GM12873 (cell line): ENCODE measurements at regions not wholly inside any gene's neighbourhood (a gene's known extent, or its start where the extent isn't known, plus 50 kb on each side); places are given as distances from the start of the nearest gene placed in this dataset.

Experiments used
- CTCF ChIP-seq: IDR thresholded peaks from 2 replicates; pipeline ENCODE4 v1.5.1; 2012; ENCODE audit warnings: low read depth, mild to moderate bottlenecking, moderate library complexity, low read length, control low read depth; ENCODE audit not compliant: insufficient read depth; ENCODE audit errors: missing control alignments

GRCh38 chr20:55610756-55611155 is 394.6 kb downstream of the CBLN4 start:
- TF ChIP-seq CTCF, result no peak

DNA sequence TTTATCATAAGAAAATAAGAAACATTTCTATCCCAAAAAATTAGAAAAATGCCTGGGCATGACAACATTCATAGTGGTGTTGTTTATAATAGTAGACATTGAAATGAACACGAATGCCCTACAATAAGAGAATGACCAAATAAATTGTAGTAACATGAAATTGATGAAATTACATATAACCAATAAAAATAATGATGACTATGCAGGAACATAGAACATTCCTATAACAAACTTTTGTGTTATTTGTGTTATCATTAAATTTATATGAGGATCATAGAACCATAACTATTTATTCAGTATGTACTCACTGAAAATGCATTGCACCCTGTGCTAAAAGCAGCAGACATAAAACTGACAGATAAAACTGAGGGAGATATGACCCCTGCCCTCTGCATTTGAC is 399.7 kb downstream of the CBLN4 start:
- TF ChIP-seq CTCF, result no peak

GRCh38 chr20:55597526-55597925 is 407.8 kb downstream of the CBLN4 start:
- no peak for TF ChIP-seq CTCF

- TF ChIP-seq CTCF, result no peak
Measured at GRCh38 chr20:55596431-55596830, 408.9 kb downstream of the CBLN4 start.

DNA sequence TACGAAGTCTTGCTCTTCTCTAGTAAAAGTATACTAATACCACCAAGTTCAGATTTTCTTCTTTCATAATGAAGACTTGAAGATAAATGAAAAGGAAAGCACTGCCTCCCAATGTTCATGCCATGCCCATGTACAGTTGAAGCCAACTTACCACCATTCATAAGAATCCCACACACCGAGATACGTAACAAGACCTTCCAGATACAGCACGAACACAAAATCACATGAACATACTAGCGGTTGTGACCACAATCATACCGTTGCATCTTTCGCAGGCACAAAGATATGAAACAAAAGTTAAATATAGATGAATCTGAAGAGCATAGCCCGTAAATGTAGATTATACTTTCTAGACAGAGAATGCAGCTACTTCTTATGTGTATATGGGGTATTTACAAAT is 412.5 kb downstream of the CBLN4 start:
- no peak for TF ChIP-seq CTCF

GRCh38 chr20:55586610-55587009 is 418.7 kb downstream of the CBLN4 start:
- TF ChIP-seq CTCF, result no peak

DNA sequence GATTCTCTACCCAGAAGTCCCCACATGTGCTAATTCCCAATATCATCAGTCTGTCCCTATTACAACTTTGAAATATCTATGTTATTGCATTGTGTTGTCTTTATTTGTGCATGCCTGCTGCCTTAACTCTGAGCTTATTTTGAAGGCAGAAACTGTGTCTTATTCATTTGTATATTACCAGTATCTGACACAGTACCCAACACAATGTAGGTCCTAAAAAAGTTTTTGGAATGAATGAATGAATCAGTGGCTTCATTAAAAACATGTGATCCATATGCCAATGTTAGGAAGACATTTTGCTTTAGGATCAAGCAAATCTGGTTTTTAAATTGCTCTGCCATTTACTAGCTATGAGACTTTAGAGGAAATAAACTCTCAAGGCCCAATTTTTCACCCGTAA is 420.4 kb downstream of the CBLN4 start:
- no peak for TF ChIP-seq CTCF

GRCh38 chr20:55584307-55584706 is 421.0 kb downstream of the CBLN4 start:
- no peak for TF ChIP-seq CTCF
